Psoas muscle (tissue), 7 donors: ENCODE measurements at regions not wholly inside any gene's neighbourhood (a gene's known extent, or its start where the extent isn't known, plus 50 kb on each side); places are given as distances from the start of the nearest gene placed in this dataset.

Experiments
- ATAC-seq, 4 donors: fragments of 200-7000 bp; cut with Tn5 transposase; one replicate each; pipeline ENCODE4 v1.9.1; 2020; ENCODE audit warnings: moderate library complexity in 3 of 4, mild to moderate bottlenecking in 2 of 4
- DNase-seq, 2 donors: peaks; one replicate each; pipeline ENCODE4 v3.0.0-alpha.2; 2020
- H3K27ac ChIP-seq: fragments of 200-600 bp; one replicate; pipeline ENCODE4 v1.8.0; 2022
- H3K27me3 ChIP-seq, 3 donors: fragments of 200-600 bp in 1 of 3; one replicate each; pipeline versions ENCODE4 v1.6.1 to v1.8.0; 2013 to 2022; ENCODE audit warnings: low read length in 2 of 3, mild to moderate bottlenecking in 2 of 3, moderate library complexity in 1 of 3; ENCODE audit not compliant: insufficient read depth in 3 of 3
- H3K36me3 ChIP-seq, 2 donors: fragments of 200-600 bp in 1 of 2; one replicate each; pipeline versions ENCODE4 v1.6.1 to v1.8.0; 2013 to 2022; ENCODE audit warnings: low read depth in 1 of 2, mild to moderate bottlenecking in 1 of 2, moderate library complexity in 1 of 2; ENCODE audit not compliant: insufficient read depth in 1 of 2
- H3K4me1 ChIP-seq: fragments of 200-600 bp; one replicate; pipeline ENCODE4 v1.8.0; 2022
- H3K4me3 ChIP-seq: fragments of 200-600 bp; one replicate; pipeline ENCODE4 v1.8.0; 2022; ENCODE audit warnings: mild to moderate bottlenecking
- H3K9me3 ChIP-seq: fragments of 200-600 bp; one replicate; pipeline ENCODE4 v1.8.0; 2022
- CTCF ChIP-seq: fragments of 200-600 bp; IDR thresholded peaks from one replicate; pipeline ENCODE4 v1.8.0; 2022; ENCODE audit warnings: antibody characterized with exemption
- WGBS, 3 donors: extraction: QIAGEN DNeasy Blood & Tissue Kit; methylation state at CpG; one replicate each; pipeline versions ENCODE4 v1.1.6 to v1.1.7; 2013; 5-methylcytosine and 5-hydroxymethylcytosine counted together
- intact Hi-C, 2 donors: fragments of 100-400 bp; cut with DNase I; formaldehyde crosslinking; loops; one replicate each; pipeline versions ENCODE4 v1.11.0 to v1.14.2; 2022
- donor health status: healthy with polysubstance abuse.
- donor health status: DM: no; HTN: no; CAD: no; lungs with moderate emphysema.
- donor health status: Bipolar disorder and iron deficiency.
- donor health status: healthy.
- donor health status: DM: yes; HTN: yes; CAD: no.
- donor health status: DM: no; HTN: no; CAD: no.
- donor health status: DM: yes; HTN: yes; CAD: no.

DNA sequence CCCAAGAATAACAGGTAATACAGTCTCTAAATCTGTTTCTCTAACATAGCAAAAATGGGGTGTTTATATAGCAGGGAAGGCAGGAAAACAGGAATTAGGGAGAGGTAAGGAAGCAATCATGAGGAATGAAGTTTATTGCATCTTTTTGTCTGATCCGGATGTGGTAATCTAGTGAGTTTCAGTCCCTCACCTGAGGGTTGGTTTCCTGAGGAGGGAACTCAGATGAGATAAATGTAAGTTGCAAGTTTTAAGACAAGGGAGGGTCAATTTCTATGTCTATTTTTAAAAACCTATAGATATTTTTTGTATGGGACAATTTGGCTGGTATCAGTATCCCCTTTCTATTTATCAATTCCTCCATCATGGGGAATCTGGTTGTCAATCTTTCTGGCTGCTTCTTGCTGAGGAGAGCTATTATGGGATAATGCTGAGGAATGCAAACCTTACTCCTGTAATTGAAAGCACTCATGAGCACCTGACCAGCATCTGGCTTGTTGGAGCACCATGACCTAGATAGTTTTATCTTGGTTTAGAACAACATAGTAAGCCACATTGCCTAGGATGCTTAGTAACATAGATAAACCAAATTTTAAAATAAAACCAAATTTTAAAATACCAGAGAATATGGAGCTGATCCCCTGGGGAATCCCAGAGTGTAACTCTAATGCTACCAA, 130.1 kb downstream of the ADAM29 start:
- no peaks in the 10 kb centered on the region for H3K27me3 ChIP-seq
- no peak overlapping the region for H3K4me3 ChIP-seq
- no peak overlapping the region for H3K27ac ChIP-seq
- no peaks in the 10 kb centered on the region for H3K9me3 ChIP-seq
- no peaks in the 10 kb centered on the region for H3K4me1 ChIP-seq
- intact Hi-C loops: no loop called here
- 78 to 96% (median 80%) methylated on average over 1 of the region's 1 CpG for WGBS, 3 donors
- ATAC-seq (no peak), DNase-seq (no peak)
- no peak for TF ChIP-seq CTCF
- no peaks in the 10 kb centered on the region for H3K36me3 ChIP-seq

DNA sequence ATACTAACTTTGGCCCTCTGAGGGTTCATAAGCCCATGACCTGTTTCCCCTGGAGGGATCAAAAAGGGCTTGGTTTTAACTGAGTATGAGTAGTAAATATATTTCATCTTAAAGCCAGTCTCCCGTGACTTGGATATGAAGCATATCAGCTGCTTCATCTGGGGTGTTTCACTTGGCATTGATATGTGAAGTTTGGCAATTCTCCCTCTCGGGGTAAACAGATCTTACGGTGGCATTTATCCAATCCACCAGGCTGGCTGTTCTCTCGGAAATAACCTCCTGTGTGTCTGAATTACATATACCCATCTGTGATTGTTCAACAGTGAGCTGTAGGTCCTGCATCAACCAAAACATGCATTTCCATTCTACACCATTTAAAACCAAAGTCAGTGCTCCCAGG, 130.7 kb downstream of the ADAM29 start:
- no peaks in the 10 kb centered on the region for H3K4me1 ChIP-seq
- no peak for ATAC-seq
- no peaks in the 10 kb centered on the region for H3K9me3 ChIP-seq
- WGBS, 3 donors: 52 to 73% (median 59%) methylated on average over 4 of the region's 4 CpGs
- no peaks in the 10 kb centered on the region for H3K36me3 ChIP-seq
- intact Hi-C loops: no loop called here
- no peaks in the 10 kb centered on the region for H3K27me3 ChIP-seq
- no peak overlapping the region for H3K27ac ChIP-seq
- H3K4me3 ChIP-seq: no peak overlapping the region
- TF ChIP-seq CTCF: no peak
- no peak for DNase-seq

GRCh38 chr4:175051974-175052373, 133.8 kb downstream of the ADAM29 start:
- 52 to 64% (median 61%) methylated on average over 2 of the region's 2 CpGs for WGBS, 3 donors
- Histone ChIP-seq H3K27me3 (no peaks in the 10 kb centered on the region), H3K9me3 (peaks cover 4% of the 10 kb centered on the region), H3K4me3 (no peak overlapping the region), H3K36me3 (no peaks in the 10 kb centered on the region), H3K4me1 (no peaks in the 10 kb centered on the region), H3K27ac (no peak overlapping the region)
- no peak for TF ChIP-seq CTCF
- ATAC-seq (no peak), DNase-seq (no peak)
- intact Hi-C loops: no loop called here

GRCh38 chr4:175054980-175055379, 136.8 kb downstream of the ADAM29 start:
- TF ChIP-seq CTCF: no peak
- Histone ChIP-seq H3K27ac (no peak overlapping the region), H3K9me3 (peaks cover 4% of the 10 kb centered on the region), H3K4me1 (no peaks in the 10 kb centered on the region), H3K36me3 (no peaks in the 10 kb centered on the region), H3K27me3 (no peaks in the 10 kb centered on the region), H3K4me3 (no peak overlapping the region)
- intact Hi-C loops: no loop called here
- 62 to 71% (median 70%) methylated on average over 3 of the region's 3 CpGs for WGBS, 3 donors
- no peak for ATAC-seq
- DNase-seq: no peak

GRCh38 chr4:175062183-175062592, 144.0 kb downstream of the ADAM29 start:
- Histone ChIP-seq H3K4me1 (no peaks in the 10 kb centered on the region), H3K9me3 (no peaks in the 10 kb centered on the region), H3K27me3 (no peaks in the 10 kb centered on the region), H3K4me3 (no peak overlapping the region), H3K36me3 (no peaks in the 10 kb centered on the region), H3K27ac (no peak overlapping the region)
- ATAC-seq (no peak), DNase-seq (no peak)
- 67 to 75% (median 70%) methylated on average over 3 of the region's 3 CpGs for whole genome bisulfite sequencing, 3 donors
- intact Hi-C loops: no loop called here
- no peak for TF ChIP-seq CTCF
